Stimulated activated CD8-positive, alpha-beta memory T cell treated with anti-CD3 and anti-CD28 coated beads, Interleukin-12 subunit alpha, Interleukin-12 subunit beta, amount 100 ng/mL, for 4 hours (primary cell): ENCODE measurements at regions not wholly inside any gene's neighbourhood (a gene's known extent, or its start where the extent isn't known, plus 50 kb on each side); places are given as distances from the start of the nearest gene placed in this dataset.
"Not testable (repeated sequence)": the region's sequence is repeated elsewhere in the genome, so short reads cannot be mapped to it uniquely, and the experiment has no call there.

ENCODE experiments used
- DNase-seq: peaks from one replicate; pipeline ENCODE4 v3.0.0-alpha.2; 2020; ENCODE audit warnings: low read depth

DNA sequence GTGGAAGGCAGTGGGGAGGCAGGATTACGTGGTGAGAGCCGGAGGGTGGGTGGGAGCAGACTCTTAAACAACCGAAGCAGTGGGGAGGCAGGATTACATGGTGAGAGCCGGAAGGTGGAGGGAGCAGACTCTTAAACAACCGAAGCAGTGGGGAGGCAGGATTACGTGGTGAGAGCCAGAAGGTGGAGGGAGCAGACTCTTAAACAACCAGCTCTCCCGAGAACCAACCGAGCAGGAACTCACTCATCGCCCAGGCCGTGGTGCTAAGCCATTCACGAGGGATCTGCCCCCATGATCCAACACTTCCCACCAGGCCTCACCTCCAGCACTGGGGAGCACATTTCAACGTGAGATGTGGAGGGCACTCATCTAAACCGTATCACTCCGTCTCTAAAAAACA is 87.7 kb downstream of the RTP5 start:
- no peak for DNase-seq

DNA sequence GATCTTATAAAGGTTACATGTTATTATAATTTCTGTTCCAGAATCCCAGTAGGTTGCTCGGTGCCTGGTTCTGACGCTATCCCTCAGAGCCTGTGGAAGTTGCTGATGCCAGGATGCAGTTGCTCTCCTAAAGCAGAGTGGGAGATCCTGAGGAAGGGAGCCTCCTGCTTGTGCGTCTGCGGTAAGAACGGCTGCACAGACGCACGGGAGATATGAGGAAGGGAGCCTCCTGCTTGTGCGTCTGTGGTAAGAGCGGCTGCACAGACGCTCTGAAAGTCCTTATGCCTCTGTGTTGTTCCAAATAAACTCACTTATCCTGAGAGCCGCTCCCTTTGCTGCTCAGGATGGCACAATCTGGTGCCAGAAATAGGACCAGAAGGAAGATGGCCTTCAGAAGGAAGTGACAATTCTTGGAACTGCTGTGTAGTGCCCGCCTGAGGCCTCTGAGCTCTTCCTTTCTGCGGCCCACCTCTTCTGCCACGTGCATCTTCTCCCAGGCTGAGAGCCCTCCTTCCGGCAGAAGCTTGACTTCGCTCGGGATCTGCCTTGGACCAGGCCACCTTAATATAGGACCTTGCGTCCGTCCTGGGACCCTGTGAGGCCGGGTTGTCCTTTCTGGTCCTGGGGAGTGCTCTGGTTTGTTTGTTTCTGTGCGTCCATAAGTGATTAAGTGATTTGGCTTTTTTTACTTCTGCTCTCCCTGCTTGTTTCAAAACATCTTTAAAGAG is 89.5 kb downstream of the RTP5 start:
- DNase-seq, result no peak

DNA sequence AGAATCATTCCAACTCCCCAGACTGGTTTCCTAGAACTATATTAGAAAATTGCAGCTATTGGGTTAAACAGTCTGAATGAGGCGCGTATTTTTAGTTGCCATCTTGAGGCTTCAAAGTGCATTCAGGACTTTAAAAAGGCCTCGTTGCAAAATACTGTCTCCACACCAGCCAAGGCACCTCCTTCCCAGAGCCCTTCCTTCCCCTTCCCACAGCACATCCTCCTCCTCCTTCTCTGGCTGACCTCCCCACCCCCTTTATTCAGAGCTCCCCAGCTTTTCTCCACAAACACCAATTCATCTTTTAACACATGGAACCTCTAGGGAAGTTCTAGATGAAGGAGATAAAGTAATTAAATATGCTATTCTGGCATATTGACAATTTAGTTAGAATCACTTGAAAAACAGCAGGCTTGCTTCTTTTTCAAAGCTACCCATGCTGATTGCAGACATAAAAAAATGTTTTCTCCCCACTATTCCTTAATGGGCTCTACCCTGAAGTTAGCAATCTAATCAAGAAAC is 90.3 kb downstream of the RTP5 start:
- no peak for DNase-seq

DNA sequence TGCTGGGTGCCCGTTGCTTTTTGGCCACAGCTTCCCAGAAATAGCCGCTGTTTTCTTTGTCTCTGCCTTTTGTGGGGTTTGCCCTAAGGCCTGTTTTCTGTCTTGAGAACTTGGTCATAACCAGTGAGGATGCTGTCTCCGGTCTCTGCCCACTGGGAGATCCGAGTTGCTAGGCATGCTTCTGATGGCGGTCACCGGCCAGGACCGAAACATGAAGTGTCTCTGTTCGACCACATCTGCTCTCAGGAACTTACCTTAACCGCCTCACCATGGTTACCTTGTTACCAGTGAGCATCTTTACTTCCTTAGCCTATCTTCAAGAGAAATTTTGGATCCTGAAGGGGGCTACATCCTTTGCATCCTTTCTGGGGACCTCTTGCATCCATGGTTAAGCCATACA is 91.9 kb downstream of the RTP5 start:
- no peak for DNase-seq

DNA sequence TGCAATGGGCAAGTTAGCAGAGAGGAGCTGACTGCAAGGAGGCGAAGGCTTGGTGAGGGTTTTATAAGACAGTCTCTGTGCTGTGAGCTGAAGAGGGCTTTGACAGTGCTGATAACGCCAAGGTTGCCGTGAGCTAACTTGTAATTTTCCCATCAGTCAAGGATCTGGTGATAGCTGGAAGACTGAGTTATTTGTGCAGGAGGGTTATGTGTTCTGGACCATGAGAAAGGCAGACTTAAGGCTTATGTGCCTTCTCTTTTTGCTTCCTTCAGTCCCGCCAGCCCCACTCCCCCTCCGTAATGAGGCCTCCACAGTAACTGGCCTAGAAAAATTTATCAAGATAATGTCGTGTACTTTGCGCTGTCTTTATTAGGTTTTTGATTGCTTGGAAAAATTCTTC is 94.6 kb downstream of the RTP5 start:
- DNase-seq, result no peak

DNA sequence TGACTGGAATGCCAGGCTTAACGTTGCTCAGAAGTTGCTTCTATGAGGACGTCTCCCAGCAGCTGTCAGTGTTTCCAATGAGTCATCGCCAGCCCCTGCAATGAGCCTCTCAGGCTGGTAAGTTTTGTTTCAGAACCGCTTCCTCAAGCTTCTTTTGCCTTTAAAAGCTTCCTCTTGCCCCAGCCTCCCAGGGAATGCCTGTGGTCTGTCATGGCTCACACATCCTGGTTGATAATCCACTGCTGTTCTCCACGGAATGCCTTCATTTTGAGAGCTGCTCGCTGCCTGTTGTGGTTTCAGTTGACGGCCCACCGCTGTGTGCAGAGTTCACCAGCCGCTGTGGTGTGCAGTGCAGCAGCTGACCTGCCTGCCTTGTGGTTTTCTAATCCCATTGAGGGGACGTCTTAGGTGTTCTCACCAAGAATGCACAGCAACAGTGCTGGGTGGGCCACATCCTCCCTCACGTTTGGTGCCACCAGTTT is 96.4 kb downstream of the RTP5 start:
- DNase-seq, result peak; percentile 56

DNA sequence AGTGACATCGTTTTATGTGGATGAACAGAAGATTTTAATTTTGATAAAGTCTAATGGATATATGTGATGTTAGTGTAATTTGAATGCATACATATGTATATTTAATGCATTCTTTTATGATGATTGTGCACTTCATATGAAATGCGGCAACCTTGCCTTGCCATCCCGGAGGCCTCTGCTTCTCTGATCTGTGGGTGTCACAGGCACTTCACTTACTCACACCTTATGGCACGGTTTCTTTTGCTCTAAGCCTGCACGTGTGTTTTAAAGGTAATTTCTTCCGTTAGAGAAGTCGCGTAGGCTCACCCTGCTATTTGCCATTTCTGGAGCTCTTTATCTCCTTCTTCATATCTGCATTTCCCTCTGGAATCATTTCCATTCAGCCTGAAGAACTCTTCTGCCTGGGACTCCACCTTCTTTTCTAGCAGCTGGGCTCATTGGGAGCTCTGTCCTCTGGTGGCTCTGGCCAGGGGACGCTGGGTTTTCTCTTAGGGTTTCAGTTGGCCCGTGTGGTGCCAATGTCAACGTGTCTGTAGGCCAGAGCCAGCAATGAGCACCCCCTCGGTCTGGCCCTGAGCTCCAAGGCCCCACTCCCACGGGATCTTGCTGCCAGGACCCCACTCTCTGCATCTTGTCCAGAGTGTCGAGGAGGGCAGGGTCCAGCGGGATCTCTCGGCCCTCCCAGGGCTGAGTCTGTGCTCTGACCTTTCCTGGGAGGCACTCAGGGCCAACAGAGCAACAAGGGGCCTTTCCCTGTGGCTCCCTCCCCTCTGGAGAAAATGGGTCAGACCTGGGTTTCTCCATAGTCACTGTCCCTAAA is 97.3 kb downstream of the RTP5 start:
- no peak for DNase-seq

DNA sequence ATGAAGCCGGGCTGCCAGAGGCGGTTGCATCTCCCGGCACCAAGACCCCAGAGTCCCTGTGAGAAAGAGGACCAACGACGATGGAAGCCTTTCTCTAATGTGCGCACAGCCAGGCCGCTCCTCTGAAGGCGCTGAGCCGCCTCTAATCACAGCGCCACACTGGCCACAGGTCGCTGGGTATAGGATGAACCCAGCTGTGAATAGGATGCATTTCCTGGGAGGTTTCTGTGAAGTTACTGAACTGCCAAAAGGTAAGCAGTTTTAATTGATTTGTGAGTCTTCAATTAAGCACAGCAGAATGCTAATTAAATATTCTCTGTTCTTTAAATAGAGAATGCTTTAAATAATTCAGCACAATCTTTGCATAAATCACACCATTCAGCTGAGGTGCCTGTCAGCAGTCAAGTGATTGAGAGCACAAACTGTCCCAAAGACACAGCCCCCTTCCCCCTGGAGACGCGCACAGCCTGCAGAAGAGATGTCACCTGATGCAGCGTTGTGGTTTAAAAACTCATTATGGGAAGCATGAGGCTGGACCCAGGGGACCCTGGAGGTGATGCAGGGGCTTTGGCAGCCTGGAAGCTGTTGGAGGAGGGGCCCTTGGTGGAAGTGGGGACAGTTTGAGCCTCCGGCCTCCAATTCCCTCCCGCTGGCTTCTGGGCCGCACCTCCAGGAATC is 98.1 kb downstream of the RTP5 start:
- DNase-seq, result no peak

DNA sequence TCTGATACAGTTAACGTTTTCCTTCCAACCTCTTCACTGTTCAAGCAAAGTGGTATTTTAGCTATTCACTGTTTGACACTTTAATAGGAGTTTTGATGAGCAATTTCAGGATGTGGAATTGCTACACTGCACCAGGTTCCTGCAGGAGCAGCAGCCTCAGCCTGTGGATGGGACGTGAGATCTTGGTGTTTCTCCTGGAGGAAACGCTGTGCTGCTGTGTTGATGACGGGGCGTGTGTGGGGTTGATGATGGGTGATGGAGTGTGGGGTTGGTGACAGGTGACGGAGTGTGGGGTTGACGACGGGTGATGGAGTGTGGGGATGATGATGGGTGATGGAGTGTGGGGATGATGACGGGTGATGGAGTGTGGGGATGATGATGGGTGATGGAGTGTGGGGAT is 98.9 kb downstream of the RTP5 start:
- no peak for DNase-seq

DNA sequence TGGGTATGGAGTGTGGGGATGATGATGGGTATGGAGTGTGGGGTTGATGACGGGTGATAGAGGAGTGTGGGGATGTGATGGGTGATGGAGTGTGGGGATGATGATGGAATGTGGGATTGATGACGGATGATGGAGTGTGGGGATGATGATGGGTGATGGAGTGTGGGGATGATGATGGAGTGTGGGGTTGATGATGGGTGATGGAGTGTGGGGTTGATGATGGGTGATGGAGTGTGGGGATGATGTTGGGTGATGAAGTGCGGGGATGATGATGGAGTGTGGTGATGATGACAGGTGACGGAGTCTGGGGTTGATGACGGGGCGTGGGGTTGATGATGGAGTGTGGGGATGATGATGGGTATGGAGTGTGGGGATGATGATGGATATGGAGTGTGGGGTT is 99.7 kb downstream of the RTP5 start:
- DNase-seq, result not testable (repeated sequence)

DNA sequence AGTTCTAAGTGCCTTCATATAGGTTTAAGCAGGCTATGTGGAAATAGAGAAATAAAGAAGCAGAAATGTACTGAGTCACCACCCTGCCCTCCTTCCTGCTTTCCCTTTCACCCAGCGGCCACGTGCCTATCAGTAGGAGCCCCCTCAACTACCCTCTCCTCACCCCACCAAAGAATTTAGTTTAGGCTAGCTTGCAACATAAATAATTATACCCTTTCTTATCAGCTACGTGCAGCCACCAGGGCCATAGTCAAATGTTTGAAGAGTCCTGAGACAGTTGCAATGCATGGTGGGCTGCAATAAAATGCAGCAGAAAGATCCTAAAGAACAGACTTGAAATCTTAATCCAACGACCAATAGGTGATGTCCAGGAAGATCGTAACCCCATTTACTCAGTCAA is 101.2 kb downstream of the RTP5 start:
- DNase-seq, result no peak

DNA sequence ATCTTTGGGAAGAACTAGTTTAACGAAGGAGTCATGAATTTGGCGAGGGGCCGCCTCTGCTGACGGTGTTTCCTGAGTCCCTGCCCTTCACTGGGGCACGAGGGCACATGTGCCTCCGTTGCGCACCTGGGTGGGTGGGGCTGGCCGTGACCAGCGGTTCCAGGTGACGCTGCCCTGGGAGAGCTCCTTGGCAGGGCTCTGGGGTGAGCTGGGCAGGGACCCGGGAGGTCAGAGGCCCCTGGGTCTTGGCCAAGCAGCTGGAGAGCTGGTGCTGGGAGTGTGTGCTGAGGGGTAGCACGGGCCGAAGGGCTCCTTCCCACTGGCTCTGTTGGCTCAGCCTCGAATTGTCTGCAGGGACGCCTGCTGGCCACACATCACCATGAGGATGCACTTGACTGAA is 104.6 kb downstream of the RTP5 start:
- no peak for DNase-seq

DNA sequence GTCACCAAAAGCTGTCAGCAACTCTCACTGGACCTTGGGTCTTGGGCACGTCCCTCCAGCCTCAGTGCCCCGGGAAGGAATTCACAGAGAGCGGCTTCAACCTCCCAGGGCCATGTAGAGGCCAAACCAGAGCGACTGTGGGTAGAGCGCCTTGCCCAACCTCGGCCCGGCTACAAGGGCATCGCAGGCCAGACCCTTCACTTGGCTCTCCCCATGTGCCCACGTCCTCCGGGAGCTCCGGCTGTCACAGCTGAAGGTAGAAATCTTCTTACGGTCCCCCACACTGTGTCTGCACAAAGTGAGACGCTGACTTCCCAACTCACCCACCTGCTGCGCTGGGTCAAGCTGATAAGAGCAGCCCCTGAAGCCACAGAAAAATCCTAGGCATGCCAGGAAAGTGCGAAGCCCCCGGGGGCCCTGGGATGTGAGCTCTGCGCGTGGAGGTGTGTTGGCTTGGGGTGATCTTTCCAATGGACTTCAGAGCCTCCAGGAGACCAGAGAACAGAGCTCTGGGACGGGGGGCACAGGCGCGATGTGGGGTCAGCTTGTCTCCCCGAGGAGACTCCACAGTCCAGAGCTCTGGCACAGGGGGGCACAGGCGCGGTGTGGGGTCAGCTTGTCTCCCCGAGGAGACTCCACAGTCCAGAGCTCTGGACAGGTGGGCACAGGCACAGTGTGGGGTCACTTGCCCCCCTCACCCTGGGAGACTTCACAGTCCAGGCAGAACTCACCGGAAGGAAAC is 105.5 kb downstream of the RTP5 start:
- no peak for DNase-seq

DNA sequence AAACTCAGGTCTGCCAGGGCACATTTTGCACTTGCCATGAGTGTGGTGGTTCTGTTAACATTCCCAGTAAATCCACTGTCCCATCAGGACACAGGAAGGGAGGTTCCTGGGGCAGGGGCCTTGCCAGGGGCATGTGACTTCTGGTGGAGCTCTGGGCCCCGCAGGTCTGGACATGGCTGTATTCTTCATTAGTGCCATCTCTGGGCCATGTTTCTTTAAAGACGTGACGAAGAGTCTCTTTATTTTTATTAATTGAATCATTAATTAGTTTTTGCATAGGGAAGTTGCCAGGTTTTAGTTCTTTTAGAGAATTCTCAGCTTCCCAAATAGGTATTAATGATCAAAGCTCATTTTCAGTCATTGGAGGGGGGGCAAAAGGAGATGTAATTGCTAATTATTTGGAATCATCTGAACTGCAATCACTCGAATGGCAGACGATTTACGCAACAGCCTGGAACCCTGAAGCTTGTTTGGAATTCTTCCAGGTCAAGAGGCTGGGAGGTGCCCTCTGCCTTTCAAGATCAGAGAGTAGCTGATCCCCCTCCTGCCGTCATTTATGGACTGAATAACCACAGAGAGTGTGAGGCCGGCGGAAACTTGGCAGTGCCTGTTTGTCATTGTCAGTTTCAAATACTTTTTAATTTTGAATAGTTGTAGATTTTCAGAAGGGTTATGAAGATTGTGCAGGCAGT is 106.2 kb downstream of the RTP5 start:
- DNase-seq, result no peak

DNA sequence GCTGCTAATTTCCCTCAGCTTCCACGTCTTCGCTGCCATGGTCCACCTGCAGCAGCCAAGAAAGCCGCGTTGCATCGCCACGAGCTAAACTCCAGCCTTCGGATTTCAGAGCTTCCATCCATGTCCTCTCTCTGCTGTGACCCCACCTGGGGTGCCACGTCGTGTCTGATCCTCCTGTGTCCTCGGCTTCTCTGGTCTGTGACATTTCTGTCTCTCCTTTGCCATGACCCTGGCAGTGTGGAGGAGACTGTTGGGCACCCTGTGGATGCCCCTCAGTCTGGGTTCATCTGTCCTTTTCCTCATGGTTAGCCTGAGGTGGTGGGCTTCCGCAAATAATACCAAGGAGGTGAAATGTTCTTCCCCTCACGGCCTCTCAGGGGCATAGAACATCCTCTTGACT is 106.8 kb downstream of the RTP5 start:
- no peak for DNase-seq

DNA sequence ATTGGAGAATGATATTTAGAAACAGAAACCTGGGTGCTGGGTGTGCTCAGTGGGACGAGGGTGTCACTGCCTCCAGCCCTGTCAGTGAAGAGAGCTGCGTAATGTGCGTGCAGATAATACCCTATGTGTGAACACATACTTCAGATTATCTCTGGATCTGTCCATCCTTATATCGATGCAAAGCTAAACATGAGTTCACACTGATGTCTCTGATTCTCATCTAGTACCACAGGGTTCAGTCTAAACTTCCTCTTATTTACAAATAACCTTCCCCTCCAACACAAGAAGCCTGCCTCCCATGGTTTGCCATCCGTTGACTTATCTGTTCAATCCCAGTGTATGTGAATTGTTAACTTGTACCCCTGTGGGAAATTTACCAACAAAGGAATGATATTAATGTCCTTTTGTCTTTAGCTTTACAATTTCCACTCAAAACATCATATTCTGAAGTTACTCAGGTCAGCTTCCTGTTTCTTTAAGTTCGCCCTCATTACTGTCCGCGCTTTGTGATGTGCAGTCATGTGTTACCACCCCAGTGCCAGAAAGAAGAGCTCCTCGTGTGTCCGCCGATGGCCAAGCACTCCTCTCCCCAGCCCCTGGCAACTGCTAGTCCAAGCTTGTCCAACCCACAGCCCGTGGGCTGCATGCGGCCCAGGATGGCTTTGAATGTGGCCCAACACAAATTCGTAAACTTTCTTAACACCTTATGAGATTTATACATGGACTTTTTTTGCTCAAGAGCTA is 108.2 kb downstream of the RTP5 start:
- no peak for DNase-seq

DNA sequence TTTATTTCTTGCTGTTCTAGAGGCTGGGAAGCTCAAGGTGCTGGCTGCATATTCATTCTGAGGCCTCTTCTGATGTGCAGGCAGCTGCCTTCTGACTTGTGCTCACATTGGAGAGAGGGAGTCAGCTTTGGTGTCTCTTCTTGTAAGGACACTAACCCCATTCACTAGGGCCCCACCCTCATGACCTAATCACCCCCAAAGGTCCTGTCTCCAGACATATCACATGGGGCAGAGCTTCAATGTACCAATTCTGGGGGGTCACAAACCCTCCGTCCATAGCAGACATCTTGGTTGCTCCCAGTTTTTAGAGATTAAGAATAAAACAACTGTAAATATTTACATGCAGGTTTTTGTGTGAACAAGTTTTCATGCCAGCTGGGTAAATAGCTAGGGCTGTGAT is 109.1 kb downstream of the RTP5 start:
- DNase-seq, result no peak

DNA sequence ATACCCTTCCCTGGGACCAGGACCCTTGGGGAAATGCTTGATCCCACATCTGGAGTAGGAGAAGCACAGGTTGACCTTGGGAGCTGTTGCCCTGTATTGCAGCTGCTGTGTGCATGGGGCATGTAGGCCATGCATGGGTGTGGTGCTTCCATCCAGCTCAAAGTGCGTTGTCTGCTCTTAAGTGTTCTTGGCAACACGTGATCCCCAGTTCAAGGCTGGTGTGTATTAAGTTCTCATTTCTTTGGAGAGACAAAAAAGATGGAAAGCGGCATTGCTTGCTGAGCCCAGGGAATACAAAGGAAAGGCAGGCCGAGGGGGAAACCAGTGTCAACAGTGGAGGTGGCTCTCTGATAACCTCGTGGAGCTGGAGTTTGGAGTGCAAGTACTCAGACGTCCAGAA is 110.7 kb downstream of the RTP5 start:
- no peak for DNase-seq

DNA sequence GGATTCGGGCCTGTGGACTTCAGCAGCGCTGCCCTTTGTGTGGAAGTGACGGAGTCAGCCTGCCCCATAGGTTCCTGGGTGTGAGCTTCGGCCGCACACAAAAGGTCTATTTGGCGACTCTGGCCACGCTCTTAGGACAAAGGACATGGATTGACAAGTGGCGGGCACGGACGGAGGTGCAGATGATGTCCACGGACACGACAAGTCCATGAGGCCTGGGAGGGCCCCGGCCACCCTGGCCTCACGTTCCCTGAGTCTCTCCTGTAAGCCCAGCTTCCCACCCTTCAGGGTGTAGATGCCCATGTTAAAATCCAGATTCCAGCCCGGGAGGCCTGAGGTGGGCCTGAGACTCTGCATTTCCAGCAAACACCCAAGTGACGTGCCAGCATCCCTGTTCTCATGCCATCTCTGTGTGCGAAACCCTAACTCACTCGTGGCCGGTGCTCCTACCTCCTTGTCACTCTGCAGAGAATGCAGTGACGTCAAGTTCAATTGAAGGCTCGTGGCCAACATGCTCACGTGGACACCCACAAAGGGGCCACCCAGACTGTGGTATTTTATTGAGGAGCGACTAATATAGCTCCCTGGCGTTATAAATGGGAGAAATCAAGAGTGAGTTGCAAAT is 111.7 kb downstream of the RTP5 start:
- no peak for DNase-seq
